ENCODE measurements at regions not wholly inside any gene's neighbourhood (a gene's known extent, or its start where the extent isn't known, plus 50 kb on each side); places are given as distances from the start of the nearest gene placed in this dataset.

- DNase-seq (ENCODE audit: low read depth): peak; percentile 30
- H3K4me3 ChIP-seq (ENCODE audit: low read depth, low read length): no peak overlapping the region
- no peak for TF ChIP-seq CTCF (conservative IDR thresholded peaks at IDR 0.05; ENCODE audit: low read depth, low read length)
Observed at GRCh38 chr2:12278217-12278750, 438.5 kb upstream of the TRIB2 start.

DNA sequence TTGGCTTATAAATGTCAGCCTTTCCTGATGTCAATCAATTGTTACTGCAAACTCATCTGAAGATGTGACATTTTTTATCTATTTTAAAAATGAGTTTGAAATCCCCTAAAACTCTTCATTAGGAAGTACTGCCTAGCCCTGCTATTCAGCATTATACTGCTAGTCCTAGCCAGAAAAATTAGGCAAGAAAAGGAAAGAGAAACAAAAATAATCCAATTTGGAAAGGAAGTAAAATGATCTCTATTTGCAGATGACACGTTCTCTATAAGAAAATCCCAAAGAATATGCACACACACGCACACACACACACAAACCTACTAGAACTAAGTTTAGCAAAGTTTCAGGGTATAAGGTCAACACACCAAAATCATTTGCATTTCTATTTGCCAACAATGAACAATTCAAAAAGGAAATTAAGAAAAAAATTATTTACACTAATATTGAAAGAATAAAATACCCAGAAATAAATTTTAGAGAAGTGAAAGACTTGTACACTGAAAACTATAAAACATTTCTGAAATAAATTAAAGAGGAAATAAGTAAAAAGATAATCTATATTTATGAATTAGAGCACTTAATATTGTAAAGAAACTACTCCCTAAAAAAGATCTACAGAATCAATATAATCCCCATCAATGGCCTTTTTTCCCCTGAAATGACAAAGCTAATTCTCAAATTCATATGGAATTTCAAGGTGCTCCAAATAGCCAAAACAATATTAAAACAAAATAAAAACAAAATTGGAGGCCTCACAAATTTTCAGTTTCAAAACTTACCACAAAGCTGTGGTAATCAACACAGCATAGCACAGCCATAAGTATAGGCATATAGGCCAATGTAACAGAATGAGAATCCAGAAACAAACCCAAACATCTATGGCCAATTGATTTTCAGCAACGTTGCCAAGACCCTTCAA lies 433.7 kb upstream of the TRIB2 start:
- no peak for DNase-seq (ENCODE audit: low read depth)
- H3K4me3 ChIP-seq (ENCODE audit: low read depth, low read length): no peak overlapping the region
- TF ChIP-seq CTCF (conservative IDR thresholded peaks at IDR 0.05; ENCODE audit: low read depth, low read length): no peak

GRCh38 chr2:12284037-12284436 lies 432.7 kb upstream of the TRIB2 start:
- no peak for TF ChIP-seq CTCF (conservative IDR thresholded peaks at IDR 0.05; ENCODE audit: low read depth, low read length)
- peak; percentile 72 for DNase-seq (ENCODE audit: low read depth)
- no peak overlapping the region for H3K4me3 ChIP-seq (ENCODE audit: low read depth, low read length)

GRCh38 chr2:12284487-12284886 lies 432.2 kb upstream of the TRIB2 start:
- no peak for TF ChIP-seq CTCF (conservative IDR thresholded peaks at IDR 0.05; ENCODE audit: low read depth, low read length)
- H3K4me3 ChIP-seq (ENCODE audit: low read depth, low read length): no peak overlapping the region
- DNase-seq (ENCODE audit: low read depth): peak; percentile 74

DNA sequence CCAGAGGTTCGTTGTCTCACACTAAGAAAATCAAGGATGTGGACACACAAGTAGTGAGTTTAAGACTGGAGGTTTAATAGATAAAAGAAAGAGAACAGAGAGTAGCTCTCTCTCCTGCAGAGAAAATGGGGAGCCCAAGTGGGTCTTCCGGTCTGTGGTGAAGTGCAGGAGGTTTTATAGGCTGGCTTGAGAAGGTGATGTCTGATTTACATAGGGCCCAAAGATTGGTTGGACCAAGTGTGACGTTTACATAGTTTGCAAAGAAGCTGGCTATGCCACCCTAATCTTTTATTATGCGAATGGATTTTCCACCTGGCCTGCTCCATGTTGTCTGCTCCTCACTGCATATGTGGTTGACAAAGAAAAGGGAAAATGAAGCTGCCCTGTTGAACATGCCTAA lies 430.4 kb upstream of the TRIB2 start:
- H3K4me3 ChIP-seq (ENCODE audit: low read depth, low read length): no peak overlapping the region
- no peak for TF ChIP-seq CTCF (conservative IDR thresholded peaks at IDR 0.05; ENCODE audit: low read depth, low read length)
- no peak for DNase-seq (ENCODE audit: low read depth)

DNA sequence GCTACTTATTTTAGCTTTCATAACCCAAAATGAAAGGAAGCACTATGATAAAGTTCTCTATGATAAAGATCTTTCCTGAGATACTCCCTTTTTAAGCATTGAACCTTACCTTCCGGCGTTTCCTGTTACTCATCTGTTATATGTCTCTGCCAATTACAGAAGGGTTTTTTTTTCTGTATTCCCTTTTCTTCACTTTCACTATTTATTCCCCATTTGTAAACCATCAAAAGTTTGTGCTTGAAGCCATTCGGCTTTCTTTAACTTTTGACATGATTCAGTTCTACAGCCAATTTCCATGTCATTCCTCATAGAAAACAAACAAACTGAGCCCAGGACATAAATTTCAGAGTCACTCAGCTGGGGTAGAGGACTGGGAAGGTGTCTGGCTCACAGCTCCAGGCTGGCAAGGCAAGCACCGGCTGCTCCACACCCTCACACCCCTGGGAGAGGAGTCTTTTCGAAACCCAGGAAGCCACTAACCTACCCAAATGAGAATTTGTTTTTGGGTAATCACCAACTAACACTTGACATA lies 429.4 kb upstream of the TRIB2 start:
- DNase-seq (ENCODE audit: low read depth): peak; percentile 36
- no peak for TF ChIP-seq CTCF (conservative IDR thresholded peaks at IDR 0.05; ENCODE audit: low read depth, low read length)
- H3K4me3 ChIP-seq (ENCODE audit: low read depth, low read length): no peak overlapping the region

Measured in choroid plexus epithelial cell (primary cell).